ENCODE measurements at regions not wholly inside any gene's neighbourhood (a gene's known extent, or its start where the extent isn't known, plus 50 kb on each side); places are given as distances from the start of the nearest gene placed in this dataset.

DNA sequence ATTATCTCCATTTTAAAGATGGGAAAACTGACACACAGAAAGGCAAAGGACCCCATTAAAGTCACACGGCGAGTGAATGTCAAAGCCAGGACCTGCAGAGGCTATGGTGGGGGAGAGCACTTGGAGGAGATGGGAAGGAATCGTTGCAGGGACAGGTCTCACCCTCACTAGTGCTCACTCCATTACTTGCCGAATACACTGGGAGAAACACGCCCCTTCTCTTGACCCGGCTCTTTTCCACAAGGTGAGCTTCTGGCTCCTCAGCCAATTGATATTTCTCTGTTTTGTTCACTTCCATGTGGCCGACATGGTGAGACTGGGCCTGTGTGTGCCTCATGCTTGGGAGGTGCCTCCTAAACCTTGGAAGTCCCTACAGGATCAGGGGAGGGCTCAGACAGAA lies 117.8 kb upstream of the KCNG1 start:
- H3K4me3 ChIP-seq (ENCODE audit: low read depth, low read length), result no peak overlapping the region
- TF ChIP-seq, protein P1, sequence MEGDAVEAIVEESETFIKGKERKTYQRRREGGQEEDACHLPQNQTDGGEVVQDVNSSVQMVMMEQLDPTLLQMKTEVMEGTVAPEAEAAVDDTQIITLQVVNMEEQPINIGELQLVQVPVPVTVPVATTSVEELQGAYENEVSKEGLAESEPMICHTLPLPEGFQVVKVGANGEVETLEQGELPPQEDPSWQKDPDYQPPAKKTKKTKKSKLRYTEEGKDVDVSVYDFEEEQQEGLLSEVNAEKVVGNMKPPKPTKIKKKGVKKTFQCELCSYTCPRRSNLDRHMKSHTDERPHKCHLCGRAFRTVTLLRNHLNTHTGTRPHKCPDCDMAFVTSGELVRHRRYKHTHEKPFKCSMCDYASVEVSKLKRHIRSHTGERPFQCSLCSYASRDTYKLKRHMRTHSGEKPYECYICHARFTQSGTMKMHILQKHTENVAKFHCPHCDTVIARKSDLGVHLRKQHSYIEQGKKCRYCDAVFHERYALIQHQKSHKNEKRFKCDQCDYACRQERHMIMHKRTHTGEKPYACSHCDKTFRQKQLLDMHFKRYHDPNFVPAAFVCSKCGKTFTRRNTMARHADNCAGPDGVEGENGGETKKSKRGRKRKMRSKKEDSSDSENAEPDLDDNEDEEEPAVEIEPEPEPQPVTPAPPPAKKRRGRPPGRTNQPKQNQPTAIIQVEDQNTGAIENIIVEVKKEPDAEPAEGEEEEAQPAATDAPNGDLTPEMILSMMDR (conservative IDR thresholded peaks at IDR 0.05; ENCODE audit: low read depth, low read length), result no peak
- DNase-seq (ENCODE audit: low read depth), result no peak

DNA sequence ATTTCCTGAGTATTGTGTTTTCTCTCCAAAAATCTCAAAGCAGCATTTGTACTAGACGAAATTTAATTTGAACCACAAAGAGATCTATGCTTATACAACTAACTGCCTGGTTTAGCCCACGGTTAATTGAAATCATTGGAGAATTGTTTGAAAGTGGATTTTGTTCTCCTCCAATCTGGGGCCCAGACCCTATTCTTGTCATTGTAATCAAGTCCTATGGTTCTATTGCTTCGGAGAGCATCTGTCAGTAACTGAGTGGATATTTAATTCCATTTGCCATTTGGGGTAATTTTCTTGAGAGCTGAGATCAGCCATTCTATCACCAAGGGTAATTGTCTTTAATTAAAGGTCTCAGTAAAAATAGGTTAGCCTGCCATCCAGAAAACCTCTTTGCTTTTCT lies 117.0 kb upstream of the KCNG1 start:
- TF ChIP-seq, protein P1 (conservative IDR thresholded peaks at IDR 0.05; ENCODE audit: low read depth, low read length), result no peak
- DNase-seq (ENCODE audit: low read depth), result no peak
- no peak overlapping the region for H3K4me3 ChIP-seq (ENCODE audit: low read depth, low read length)

DNA sequence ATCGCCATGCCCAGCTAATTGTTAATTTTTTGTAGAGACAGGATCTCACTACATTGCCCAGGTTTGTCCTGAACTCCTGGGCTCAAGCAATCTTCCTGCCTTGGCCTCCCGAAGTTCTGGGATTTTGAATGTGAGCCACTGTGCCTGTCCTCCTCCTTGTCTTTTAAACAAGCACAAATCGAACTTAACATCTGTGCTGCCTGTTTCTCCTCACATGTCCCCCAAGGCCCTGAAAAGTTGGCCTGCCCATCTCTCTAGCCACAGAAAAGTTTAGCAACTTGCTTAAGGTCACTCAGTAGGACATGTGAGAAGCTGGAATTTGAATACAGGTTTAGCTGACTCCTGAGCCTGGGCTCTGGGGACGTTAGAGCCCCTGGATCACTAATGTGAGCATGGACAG lies 115.7 kb upstream of the KCNG1 start:
- TF ChIP-seq, protein P1 (conservative IDR thresholded peaks at IDR 0.05; ENCODE audit: low read depth, low read length), result no peak
- no peak overlapping the region for H3K4me3 ChIP-seq (ENCODE audit: low read depth, low read length)
- DNase-seq (ENCODE audit: low read depth), result no peak

DNA sequence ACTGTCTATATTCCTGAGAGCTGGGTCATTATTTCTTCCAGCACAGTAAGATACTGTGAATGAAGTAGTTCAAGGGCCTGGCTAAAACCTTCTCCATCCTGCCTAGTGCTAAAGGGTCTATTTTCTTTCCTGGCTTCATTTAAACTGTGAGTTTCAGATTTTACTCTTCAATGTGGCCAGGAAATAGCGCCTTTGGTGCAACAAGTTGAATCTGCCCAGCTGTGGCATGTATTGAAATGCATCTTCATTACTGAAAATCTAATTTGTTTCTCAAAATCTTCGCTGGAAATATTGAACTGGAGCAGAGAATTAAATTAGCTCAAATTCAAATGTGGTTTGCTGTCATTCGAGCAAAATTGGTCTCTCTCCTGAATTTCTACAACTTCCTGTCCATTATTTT lies 114.6 kb upstream of the KCNG1 start:
- H3K4me3 ChIP-seq (ENCODE audit: low read depth, low read length), result no peak overlapping the region
- TF ChIP-seq, protein P1 (conservative IDR thresholded peaks at IDR 0.05; ENCODE audit: low read depth, low read length), result no peak
- no peak for DNase-seq (ENCODE audit: low read depth)

DNA sequence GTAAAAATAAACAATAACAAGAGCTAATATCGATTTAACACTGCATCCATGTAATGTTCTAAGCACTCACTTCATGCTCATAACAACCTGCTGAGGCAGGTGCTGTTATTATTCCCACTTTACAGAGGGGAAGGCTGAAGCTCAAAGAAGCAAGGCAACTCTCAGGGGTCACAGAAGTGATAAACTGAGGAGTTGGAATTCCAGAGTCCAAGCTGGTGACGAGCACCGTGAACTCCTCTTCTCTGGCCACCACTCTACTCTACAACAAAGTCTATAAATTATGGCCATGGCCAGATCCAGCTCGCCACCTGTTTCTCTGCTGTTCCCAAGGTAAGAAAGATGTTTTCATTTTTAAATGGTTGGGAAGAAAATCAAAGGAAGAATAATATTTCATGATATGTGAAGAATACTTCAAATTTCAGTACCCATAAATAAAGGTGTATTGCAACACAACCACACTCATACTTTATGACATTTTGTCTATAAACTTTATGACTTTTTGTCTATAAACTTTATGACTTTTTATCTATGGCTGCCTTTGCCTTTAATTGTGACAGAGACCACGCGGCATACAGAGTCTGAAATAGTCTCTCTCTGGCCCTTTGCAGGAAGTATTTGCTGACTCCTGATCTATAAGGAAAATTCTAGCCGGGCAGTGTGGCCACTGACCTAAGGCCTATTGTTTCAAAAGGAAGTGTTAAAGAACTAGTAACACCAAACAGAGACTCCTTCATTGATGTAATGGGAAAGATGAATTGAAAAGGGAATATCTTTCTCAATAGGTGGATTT lies 113.2 kb upstream of the KCNG1 start:
- no peak overlapping the region for H3K4me3 ChIP-seq (ENCODE audit: low read depth, low read length)
- no peak for DNase-seq (ENCODE audit: low read depth)
- TF ChIP-seq, protein P1 (conservative IDR thresholded peaks at IDR 0.05; ENCODE audit: low read depth, low read length), result no peak

DNA sequence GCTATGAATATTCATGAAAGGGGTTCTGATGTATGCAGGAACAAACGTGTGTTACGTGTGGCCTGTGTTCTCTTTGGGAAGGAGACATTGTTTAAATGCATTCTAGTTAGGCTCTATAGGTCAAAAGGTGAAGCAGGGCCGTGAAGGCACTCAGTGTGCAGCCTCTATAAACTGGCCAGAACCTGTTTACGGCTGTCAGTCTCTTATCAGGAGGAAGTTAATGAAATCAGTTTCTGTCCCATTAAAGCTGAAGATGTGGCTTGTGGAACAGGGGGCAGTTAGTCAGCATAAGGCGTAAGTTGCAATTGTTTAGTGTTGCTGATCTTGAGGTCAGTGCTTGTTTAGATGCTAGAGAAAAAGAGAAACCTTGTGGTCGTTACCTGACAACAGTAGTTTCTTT lies 111.5 kb upstream of the KCNG1 start:
- TF ChIP-seq, protein P1 (conservative IDR thresholded peaks at IDR 0.05; ENCODE audit: low read depth, low read length), result no peak
- DNase-seq (ENCODE audit: low read depth), result no peak
- H3K4me3 ChIP-seq (ENCODE audit: low read depth, low read length), result no peak overlapping the region

DNA sequence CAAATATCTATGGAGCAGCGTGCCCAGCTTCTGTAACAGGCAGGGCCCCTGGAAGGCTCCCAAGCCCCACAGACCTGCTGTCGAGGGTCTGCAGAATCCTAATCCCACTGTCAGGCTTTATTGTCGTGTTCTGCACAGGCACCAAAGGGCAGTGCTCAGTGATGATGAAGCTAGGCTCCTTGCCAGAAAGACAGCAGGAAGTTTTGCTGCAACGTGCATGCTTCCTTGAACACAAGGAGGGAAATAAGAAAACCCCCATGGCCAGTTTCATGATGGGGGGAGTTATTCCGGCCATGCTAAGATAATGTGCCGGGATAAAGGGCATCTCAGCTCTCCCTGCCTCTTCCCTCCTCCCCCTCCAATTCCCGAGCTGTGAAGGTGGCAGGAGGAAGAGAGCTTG lies 109.4 kb upstream of the KCNG1 start:
- TF ChIP-seq, protein P1 (conservative IDR thresholded peaks at IDR 0.05; ENCODE audit: low read depth, low read length), result no peak
- no peak for DNase-seq (ENCODE audit: low read depth)

More for the DNA sequence above, 109.4 kb upstream of the KCNG1 start:
- no peak overlapping the region for H3K4me3 ChIP-seq (ENCODE audit: low read depth, low read length)

All from epithelial cell of proximal tubule (primary cell).